ENCODE measurements at regions not wholly inside any gene's neighbourhood (a gene's known extent, or its start where the extent isn't known, plus 50 kb on each side); places are given as distances from the start of the nearest gene placed in this dataset.
"Not testable (repeated sequence)": the region's sequence is repeated elsewhere in the genome, so short reads cannot be mapped to it uniquely, and the experiment has no call there.

GRCh38 chr2:58749041-58749440, 507.9 kb upstream of the FANCL start:
- Mint-ChIP-seq H3K27ac (no peak overlapping the region), H3K4me3 (no peak overlapping the region), H3K4me1 (ENCODE audit: low read depth) (no peaks in the 10 kb centered on the region), H3K36me3 (ENCODE audit: low read depth) (no peaks in the 10 kb centered on the region), H3K9me3 (ENCODE audit: insufficient read depth) (no peaks in the 10 kb centered on the region), H3K27me3 (ENCODE audit: low read depth) (no peaks in the 10 kb centered on the region)
- ChIA-PET POLR2A (no interaction called here), CTCF (no interaction called here)
- ATAC-seq (no peak), DNase-seq (no peak)

DNA sequence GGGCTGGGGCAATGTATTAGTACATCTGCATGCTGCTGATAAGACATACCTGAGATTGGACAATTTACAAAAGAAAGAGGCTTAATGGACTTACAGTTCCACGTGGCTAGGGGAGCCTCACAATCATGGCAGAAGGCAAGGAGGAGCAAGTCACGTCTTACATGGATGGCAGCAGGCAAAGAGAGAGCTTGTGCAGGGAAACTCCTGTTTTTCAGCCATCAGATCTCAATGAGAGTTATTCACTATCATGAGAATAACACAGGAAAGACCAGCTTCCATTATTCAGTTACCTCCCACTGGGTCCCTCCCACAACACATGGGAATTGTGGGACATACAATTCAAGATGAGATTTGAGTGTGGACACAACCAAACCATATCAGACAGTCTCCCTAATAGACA, 504.2 kb upstream of the FANCL start:
- H3K27ac Mint-ChIP-seq; DNase-seq; H3K4me3 Mint-ChIP-seq; ATAC-seq; H3K27me3 Mint-ChIP-seq (ENCODE audit: low read depth); H3K4me1 Mint-ChIP-seq (ENCODE audit: low read depth); H3K9me3 Mint-ChIP-seq (ENCODE audit: insufficient read depth); POLR2A ChIA-PET; H3K36me3 Mint-ChIP-seq (ENCODE audit: low read depth); CTCF ChIA-PET: not testable (repeated sequence)

- CTCF ChIA-PET, result no interaction called here
Observed at GRCh38 chr2:58740426-58740825, 499.3 kb upstream of the FANCL start.

GRCh38 chr2:58739033-58739432, 497.9 kb upstream of the FANCL start:
- DNase-seq, result no peak
- H3K27me3 Mint-ChIP-seq (ENCODE audit: low read depth), result no peaks in the 10 kb centered on the region
- no peak for ATAC-seq
- no peak overlapping the region for H3K27ac Mint-ChIP-seq
- H3K4me3 Mint-ChIP-seq, result no peak overlapping the region
- no peaks in the 10 kb centered on the region for H3K4me1 Mint-ChIP-seq (ENCODE audit: low read depth)
- POLR2A ChIA-PET, result no interaction called here
- no peaks in the 10 kb centered on the region for H3K36me3 Mint-ChIP-seq (ENCODE audit: low read depth)
- H3K9me3 Mint-ChIP-seq (ENCODE audit: insufficient read depth), result no peaks in the 10 kb centered on the region
- CTCF ChIA-PET, result no interaction called here

More at GRCh38 chr2:58740426-58740825, 499.3 kb upstream of the FANCL start:
- POLR2A ChIA-PET, result no interaction called here
- no peak for DNase-seq
- ATAC-seq, result no peak
- Mint-ChIP-seq H3K4me3 (no peak overlapping the region), H3K9me3 (ENCODE audit: insufficient read depth) (no peaks in the 10 kb centered on the region), H3K27me3 (ENCODE audit: low read depth) (no peaks in the 10 kb centered on the region), H3K36me3 (ENCODE audit: low read depth) (no peaks in the 10 kb centered on the region), H3K27ac (no peak overlapping the region), H3K4me1 (ENCODE audit: low read depth) (no peaks in the 10 kb centered on the region)

GRCh38 chr2:58734365-58734764, 493.2 kb upstream of the FANCL start:
- ATAC-seq (no peak), DNase-seq (no peak)
- Mint-ChIP-seq H3K27me3 (ENCODE audit: low read depth) (peaks cover 8% of the 10 kb centered on the region), H3K9me3 (ENCODE audit: insufficient read depth) (no peaks in the 10 kb centered on the region), H3K4me1 (ENCODE audit: low read depth) (no peaks in the 10 kb centered on the region), H3K27ac (no peak overlapping the region), H3K36me3 (ENCODE audit: low read depth) (no peaks in the 10 kb centered on the region), H3K4me3 (no peak overlapping the region)
- POLR2A ChIA-PET, result no interaction called here
- CTCF ChIA-PET, result no interaction called here

DNA sequence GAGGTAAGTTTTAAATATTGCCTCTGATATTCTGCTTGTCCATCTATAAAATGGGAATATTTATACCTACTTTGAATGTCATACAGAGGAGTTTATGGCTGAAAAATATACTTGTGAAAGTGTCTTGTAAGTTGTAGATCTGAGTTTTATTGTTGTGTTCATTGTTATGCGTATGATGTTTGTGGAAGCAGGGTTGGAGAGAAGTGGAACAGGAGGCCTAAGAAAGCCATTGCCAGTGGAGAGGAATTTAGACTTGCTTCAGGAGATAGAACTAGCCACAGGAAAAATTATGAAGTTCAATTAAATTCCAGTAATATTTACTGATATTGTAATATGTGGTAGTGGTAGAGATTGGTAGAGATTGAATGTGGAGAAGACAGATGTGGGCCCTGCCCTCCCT, 491.9 kb upstream of the FANCL start:
- Mint-ChIP-seq H3K4me1 (ENCODE audit: low read depth) (no peaks in the 10 kb centered on the region), H3K36me3 (ENCODE audit: low read depth) (no peaks in the 10 kb centered on the region), H3K4me3 (no peak overlapping the region), H3K27me3 (ENCODE audit: low read depth) (peaks cover 8% of the 10 kb centered on the region), H3K9me3 (ENCODE audit: insufficient read depth) (no peaks in the 10 kb centered on the region), H3K27ac (no peak overlapping the region)
- DNase-seq (no peak), ATAC-seq (no peak)
- POLR2A ChIA-PET, result no interaction called here
- CTCF ChIA-PET, result no interaction called here

GRCh38 chr2:58731488-58731869, 490.4 kb upstream of the FANCL start:
- Mint-ChIP-seq H3K27me3 (ENCODE audit: low read depth) (peaks cover 8% of the 10 kb centered on the region), H3K4me3 (no peak overlapping the region), H3K36me3 (ENCODE audit: low read depth) (no peaks in the 10 kb centered on the region), H3K27ac (no peak overlapping the region), H3K9me3 (ENCODE audit: insufficient read depth) (no peaks in the 10 kb centered on the region), H3K4me1 (ENCODE audit: low read depth) (no peaks in the 10 kb centered on the region)
- ATAC-seq, result no peak
- ChIA-PET CTCF (no interaction called here), POLR2A (no interaction called here)
- no peak for DNase-seq

DNA sequence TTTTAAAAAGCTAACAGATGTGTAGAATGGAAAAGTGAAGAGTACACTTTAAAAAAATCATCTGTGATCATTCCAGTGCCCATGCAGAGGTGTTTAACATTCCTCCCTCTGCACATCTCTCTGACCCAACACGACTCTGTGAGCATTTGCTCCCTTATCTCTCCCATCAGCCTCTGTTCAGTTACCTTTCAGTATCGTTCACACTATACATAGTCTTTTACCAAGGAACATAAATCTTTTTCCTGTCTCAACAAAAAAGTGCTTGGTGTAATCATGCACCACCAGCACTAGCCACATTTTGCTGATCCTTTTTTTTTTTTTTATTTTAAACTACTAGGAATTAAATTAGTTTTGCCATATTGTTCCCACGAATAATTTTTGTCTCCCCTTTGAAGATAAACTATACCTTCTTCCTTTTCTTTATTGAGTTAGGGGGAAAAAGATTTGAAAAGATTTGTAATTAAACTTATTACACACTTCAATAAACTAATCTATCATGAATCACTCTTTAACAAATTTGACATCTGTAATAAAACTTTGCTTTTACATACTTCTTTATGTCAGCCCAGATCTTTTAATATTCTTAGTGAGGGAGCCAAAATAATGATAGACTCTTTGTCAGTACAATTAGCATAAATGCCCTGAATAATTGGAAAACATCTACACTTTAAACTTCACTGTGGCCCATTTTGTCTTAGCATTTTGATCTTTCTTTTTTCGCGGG, 489.8 kb upstream of the FANCL start:
- H3K9me3 Mint-ChIP-seq (ENCODE audit: insufficient read depth), result no peaks in the 10 kb centered on the region
- no peaks in the 10 kb centered on the region for H3K36me3 Mint-ChIP-seq (ENCODE audit: low read depth)
- peaks cover 8% of the 10 kb centered on the region for H3K27me3 Mint-ChIP-seq (ENCODE audit: low read depth)
- no peak overlapping the region for H3K4me3 Mint-ChIP-seq
- ChIA-PET POLR2A (no interaction called here), CTCF (no interaction called here)
- no peak overlapping the region for H3K27ac Mint-ChIP-seq
- DNase-seq, result no peak
- no peak for ATAC-seq
- H3K4me1 Mint-ChIP-seq (ENCODE audit: low read depth), result no peaks in the 10 kb centered on the region

DNA sequence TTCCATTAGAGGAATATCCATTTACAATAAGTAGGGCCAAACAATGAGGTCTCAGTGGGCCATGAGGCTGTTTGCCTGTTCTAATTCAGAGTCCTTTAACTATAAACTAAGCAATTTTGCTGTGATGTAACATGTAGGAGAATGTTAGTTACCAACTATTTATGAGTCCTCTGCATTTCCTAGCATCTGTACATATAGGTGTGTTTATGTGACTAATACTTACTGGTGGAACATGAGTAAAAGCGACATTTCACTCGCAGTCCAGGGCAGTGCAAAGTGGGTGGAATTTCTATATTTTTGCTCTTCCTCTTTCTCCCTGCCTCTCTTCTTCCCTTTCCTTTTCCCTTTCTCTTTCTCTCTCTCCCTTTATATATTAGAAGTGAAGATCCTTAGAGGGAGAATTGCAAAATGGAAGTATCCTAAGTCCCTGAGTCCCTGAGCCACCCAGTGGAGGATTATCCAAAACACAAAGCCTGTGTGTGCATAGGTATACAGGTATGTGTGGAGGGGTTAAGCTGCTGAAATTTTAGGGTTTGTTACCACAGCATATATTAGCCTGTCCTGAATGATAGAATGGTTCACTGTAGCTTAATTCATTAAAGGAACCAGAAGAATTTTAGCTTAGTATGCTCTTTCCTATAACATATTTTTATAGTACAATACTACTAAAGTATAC, 487.0 kb upstream of the FANCL start:
- no peak overlapping the region for H3K4me3 Mint-ChIP-seq
- ChIA-PET CTCF (no interaction called here), POLR2A (no interaction called here)
- no peaks in the 10 kb centered on the region for H3K36me3 Mint-ChIP-seq (ENCODE audit: low read depth)
- no peak overlapping the region for H3K27ac Mint-ChIP-seq
- DNase-seq (no peak), ATAC-seq (no peak)
- H3K9me3 Mint-ChIP-seq (ENCODE audit: insufficient read depth), result no peaks in the 10 kb centered on the region
- peaks cover 8% of the 10 kb centered on the region for H3K27me3 Mint-ChIP-seq (ENCODE audit: low read depth)
- no peaks in the 10 kb centered on the region for H3K4me1 Mint-ChIP-seq (ENCODE audit: low read depth)

- Mint-ChIP-seq H3K9me3 (ENCODE audit: insufficient read depth) (no peaks in the 10 kb centered on the region), H3K27ac (no peak overlapping the region), H3K27me3 (ENCODE audit: low read depth) (no peaks in the 10 kb centered on the region), H3K4me1 (ENCODE audit: low read depth) (no peaks in the 10 kb centered on the region), H3K4me3 (no peak overlapping the region), H3K36me3 (ENCODE audit: low read depth) (no peaks in the 10 kb centered on the region)
- ATAC-seq (no peak), DNase-seq (no peak)
- CTCF ChIA-PET, result no interaction called here
- POLR2A ChIA-PET, result no interaction called here
Observed at GRCh38 chr2:58721912-58722591, 480.9 kb upstream of the FANCL start.

DNA sequence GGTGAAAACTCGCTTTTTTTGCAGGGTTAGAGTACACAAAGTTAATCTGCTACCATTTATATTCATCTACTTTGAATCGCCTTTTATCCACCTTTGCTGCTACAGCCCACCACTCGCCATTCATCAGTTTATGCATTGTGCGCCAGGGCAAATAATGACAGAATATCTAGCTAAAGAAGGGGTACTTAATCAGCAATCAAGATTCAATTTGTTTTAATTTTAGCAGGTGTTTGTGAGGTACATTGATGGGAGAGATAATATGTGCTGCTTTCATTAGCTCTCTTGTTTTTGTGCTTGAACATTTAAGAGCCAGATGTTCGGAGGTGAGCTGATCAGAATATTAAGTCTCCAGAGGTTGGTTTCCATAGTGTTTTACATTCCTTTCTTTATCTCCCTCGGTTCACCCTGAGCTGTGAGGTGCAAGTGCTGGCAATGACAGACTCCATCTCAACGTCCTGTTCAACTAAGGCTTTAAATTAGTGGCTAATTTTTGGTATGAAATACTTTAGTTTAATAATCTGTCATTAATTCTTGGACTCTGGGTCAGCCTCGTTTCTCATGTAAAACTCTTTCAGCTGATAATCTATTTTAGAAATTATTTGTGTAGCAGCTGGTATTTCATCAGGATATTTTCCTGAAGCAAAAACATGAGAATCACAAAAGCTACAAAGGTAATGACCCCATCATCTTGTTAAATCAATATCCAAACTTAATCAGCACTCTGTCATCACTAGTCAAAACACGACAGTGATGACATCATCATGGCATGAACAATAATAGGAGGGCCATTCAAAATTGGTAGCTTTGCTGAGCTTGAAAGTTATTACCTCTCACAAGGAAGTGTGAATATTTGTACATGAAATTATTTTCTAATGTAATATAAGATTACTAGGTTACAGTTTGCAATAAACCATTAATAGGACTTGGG, 479.9 kb upstream of the FANCL start:
- no peak overlapping the region for H3K27ac Mint-ChIP-seq
- no peaks in the 10 kb centered on the region for H3K27me3 Mint-ChIP-seq (ENCODE audit: low read depth)
- H3K36me3 Mint-ChIP-seq (ENCODE audit: low read depth), result no peaks in the 10 kb centered on the region
- DNase-seq (no peak), ATAC-seq (no peak)
- H3K4me3 Mint-ChIP-seq, result no peak overlapping the region
- POLR2A ChIA-PET, result interaction anchor here (0.6 kb wide), 1 partner anchor 623 kb away, joined by 3 read pairs; no protein-coding TSS in a partner anchor
- no peaks in the 10 kb centered on the region for H3K4me1 Mint-ChIP-seq (ENCODE audit: low read depth)
- H3K9me3 Mint-ChIP-seq (ENCODE audit: insufficient read depth), result no peaks in the 10 kb centered on the region
- CTCF ChIA-PET, result no interaction called here

Measured in activated CD8-positive, alpha-beta T cell treated with anti-CD3 and anti-CD28 coated beads, Interleukin-2, amount 10 ng/mL, durations not matched to agents 7 days and 5 days (primary cell).